H9 (cell line): ENCODE measurements at regions not wholly inside any gene's neighbourhood (a gene's known extent, or its start where the extent isn't known, plus 50 kb on each side); places are given as distances from the start of the nearest gene placed in this dataset.

Source experiments
- DNase-seq: peaks from one replicate; pipeline ENCODE4 v3.0.0-alpha.2; 2017
- H2AFZ ChIP-seq: one replicate; pipeline ENCODE4 v1.6.1; 2013; ENCODE audit warnings: mild to moderate bottlenecking, low read length, control low read depth, moderate library complexity
- H2AK5ac ChIP-seq: 2 replicates; pipeline ENCODE4 v1.6.1; 2013; ENCODE audit warnings: low read length, control low read depth, mixed read lengths; ENCODE audit not compliant: insufficient read length
- H2BK120ac ChIP-seq: one replicate; pipeline ENCODE4 v1.6.1; 2013; ENCODE audit warnings: low read depth, mild to moderate bottlenecking, low read length, control low read depth, inconsistent platforms; ENCODE audit not compliant: poor library complexity, severe bottlenecking
- H2BK12ac ChIP-seq: 2 replicates; pipeline ENCODE4 v1.6.1; 2013; ENCODE audit warnings: low read length, control low read depth, mixed read lengths, low read depth; ENCODE audit not compliant: insufficient read length
- H2BK15ac ChIP-seq: 2 replicates; pipeline ENCODE4 v1.6.1; 2013; ENCODE audit warnings: low read depth, low read length, control low read depth
- H2BK20ac ChIP-seq: one replicate; pipeline ENCODE4 v1.6.1; 2013; ENCODE audit warnings: low read depth, mild to moderate bottlenecking, low read length, control low read depth, inconsistent platforms; ENCODE audit not compliant: poor library complexity, severe bottlenecking
- H2BK5ac ChIP-seq: 2 replicates; pipeline ENCODE4 v1.6.1; 2013; ENCODE audit warnings: low read length, control low read depth, mixed read lengths; ENCODE audit not compliant: insufficient read length
- H3K14ac ChIP-seq: 2 replicates; pipeline ENCODE4 v1.6.1; 2013; ENCODE audit warnings: low read length, control low read depth; ENCODE audit not compliant: insufficient read depth
- H3K18ac ChIP-seq: 2 replicates; pipeline ENCODE4 v1.6.1; 2013; ENCODE audit warnings: low read depth, mild to moderate bottlenecking, mixed read lengths, low read length, control low read depth; ENCODE audit not compliant: insufficient read length
- H3K23ac ChIP-seq: 2 replicates; pipeline ENCODE4 v1.6.1; 2013; ENCODE audit warnings: low read length, control low read depth, mixed read lengths, low read depth; ENCODE audit not compliant: insufficient read length
- H3K23me2 ChIP-seq: 2 replicates; pipeline ENCODE4 v1.6.1; 2013; ENCODE audit warnings: low read depth, mild to moderate bottlenecking, mixed read lengths, low read length, control low read depth; ENCODE audit not compliant: insufficient read length, poor library complexity, severe bottlenecking
- H3K27ac ChIP-seq: 2 replicates; pipeline ENCODE4 v1.5.1; 2013; ENCODE audit warnings: low read length, control low read depth, mixed read lengths, low read depth; ENCODE audit not compliant: insufficient read length
- H3K27me3 ChIP-seq: 2 replicates; pipeline ENCODE4 v1.6.1; 2013; ENCODE audit warnings: low read length, control low read depth, inconsistent platforms; ENCODE audit not compliant: insufficient read depth
- H3K4ac ChIP-seq: 2 replicates; pipeline ENCODE4 v1.6.1; 2013; ENCODE audit warnings: low read depth, mild to moderate bottlenecking, control low read depth, inconsistent platforms, low read length, moderate library complexity
- H3K4me1 ChIP-seq: 2 replicates; pipeline ENCODE4 v1.6.1; 2013; ENCODE audit warnings: low read length, control low read depth, inconsistent platforms; ENCODE audit not compliant: insufficient read depth
- H3K4me2 ChIP-seq: 2 replicates; pipeline ENCODE4 v1.6.1; 2013; ENCODE audit warnings: low read length, control low read depth, mixed read lengths; ENCODE audit not compliant: insufficient read length, insufficient read depth
- H3K56ac ChIP-seq: 2 replicates; pipeline ENCODE4 v1.6.1; 2013; ENCODE audit warnings: low read depth, mild to moderate bottlenecking, mixed read lengths, low read length, control low read depth; ENCODE audit not compliant: insufficient read length
- H3K79me1 ChIP-seq: 2 replicates; pipeline ENCODE4 v1.6.1; 2013; ENCODE audit warnings: low read depth, mild to moderate bottlenecking, moderate library complexity, low read length, control low read depth, inconsistent platforms; ENCODE audit not compliant: insufficient read depth, poor library complexity, severe bottlenecking
- H3K79me2 ChIP-seq: 2 replicates; pipeline ENCODE4 v1.6.1; 2013; ENCODE audit warnings: low read length, control low read depth, inconsistent platforms; ENCODE audit not compliant: insufficient read depth
- H3K9ac ChIP-seq: 2 replicates; pipeline ENCODE4 v1.6.1; 2013; ENCODE audit warnings: low read length, control low read depth, mixed read lengths; ENCODE audit not compliant: insufficient read length; ENCODE audit errors: extremely low read depth
- H3K9me3 ChIP-seq: one replicate; pipeline ENCODE4 v1.6.1; 2013; ENCODE audit warnings: low read depth, low read length, inconsistent platforms; ENCODE audit not compliant: control insufficient read depth
- H3T11ph ChIP-seq: one replicate; pipeline ENCODE4 v1.6.1; 2013; ENCODE audit warnings: mild to moderate bottlenecking, low read length, control low read depth, inconsistent platforms
- H4K20me1 ChIP-seq: one replicate; pipeline ENCODE4 v1.6.1; 2013; ENCODE audit not compliant: control insufficient read depth, insufficient read length, insufficient read depth
- H4K5ac ChIP-seq: 2 replicates; pipeline ENCODE4 v1.6.1; 2013; ENCODE audit warnings: low read depth, mild to moderate bottlenecking, mixed read lengths, low read length, control low read depth; ENCODE audit not compliant: insufficient read length
- H4K8ac ChIP-seq: replicated peaks from 2 replicates; pipeline ENCODE4 v1.6.1; 2013; ENCODE audit warnings: low read length, control low read depth, mixed read lengths, low read depth; ENCODE audit not compliant: insufficient read length
- H4K91ac ChIP-seq: 2 replicates; pipeline ENCODE4 v1.6.1; 2013; ENCODE audit warnings: low read depth, mild to moderate bottlenecking, moderate library complexity, mixed read lengths, low read length, control low read depth; ENCODE audit not compliant: insufficient read length
- H3K27ac Mint-ChIP-seq, 3 experiments: 2 replicates in 2 of 3; 3 replicates in 1 of 3; pipeline ENCODE4 v1.8.0; 2020 to 2021; ENCODE audit warnings: mixed read lengths in 3 of 3, mild to moderate bottlenecking in 1 of 3, moderate library complexity in 1 of 3
- H3K27me3 Mint-ChIP-seq: 2 replicates; pipeline ENCODE4 v1.8.0; 2021; ENCODE audit warnings: low read depth, mild to moderate bottlenecking, moderate library complexity, mixed read lengths
- H3K36me3 Mint-ChIP-seq, 3 experiments: 2 replicates in 2 of 3; 3 replicates in 1 of 3; pipeline ENCODE4 v1.8.0; 2020 to 2021; ENCODE audit warnings: low read depth in 3 of 3, mixed read lengths in 3 of 3; ENCODE audit not compliant: insufficient read depth in 1 of 3
- H3K4me1 Mint-ChIP-seq, 2 experiments: 2 replicates each; pipeline ENCODE4 v1.8.0; 2020; ENCODE audit warnings: mixed read lengths in 2 of 2
- H3K4me3 Mint-ChIP-seq, 2 experiments: 2 replicates in 1 of 2; 3 replicates in 1 of 2; pipeline ENCODE4 v1.8.0; 2020 to 2021; ENCODE audit warnings: mild to moderate bottlenecking in 2 of 2, mixed read lengths in 2 of 2, moderate library complexity in 1 of 2
- H3K9me3 Mint-ChIP-seq, 2 experiments: 2 replicates in 1 of 2; 3 replicates in 1 of 2; pipeline ENCODE4 v1.8.0; 2020; ENCODE audit warnings: mild to moderate bottlenecking in 2 of 2, mixed read lengths in 2 of 2, moderate library complexity in 1 of 2
- WGBS: extraction: QIAGEN DNeasy Blood & Tissue Kit; methylation state at CpG from one replicate; pipeline ENCODE4 v1.1.7; 2013; ENCODE audit warnings: missing lambda C conversion rate, low lambda C conversion rate, mixed read lengths; ENCODE audit not compliant: insufficient read length; ENCODE audit errors: extremely low coverage; 5-methylcytosine and 5-hydroxymethylcytosine counted together
- TF ChIP-seq, protein P1 (sequence below): fragments of 200-600 bp; sonication (generic); conservative IDR thresholded peaks from 3 replicates; pipeline ENCODE4 v1.8.0; 2021; ENCODE audit warnings: antibody characterized with exemption, mild to moderate bottlenecking

DNA sequence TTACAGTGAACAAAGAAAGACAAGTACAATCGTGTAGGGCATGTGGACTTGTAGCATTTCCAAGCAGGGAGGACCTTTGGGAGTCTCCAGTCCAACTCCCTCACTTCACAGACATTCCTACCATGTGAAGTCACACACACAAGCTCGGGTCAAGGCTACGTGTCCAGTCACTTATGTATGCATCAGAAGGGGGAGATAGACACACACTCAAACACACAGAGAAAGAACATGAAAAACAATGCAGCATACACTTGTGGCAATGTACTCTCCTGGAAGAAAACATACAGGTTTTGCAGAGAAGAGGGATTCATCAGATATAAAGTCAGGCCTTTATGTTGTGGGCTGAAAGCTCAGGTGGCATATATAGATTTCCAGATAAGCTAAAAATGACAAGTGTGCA lies 136.1 kb upstream of the MID1 start:
- Mint-ChIP-seq H3K27me3 (no peaks in the 10 kb centered on the region; the same call in 1 of the 2 replicates), H3K27ac (peak overlapping the region in 1 of 3 experiments; percentile 81; a peak in 3 of 7 replicates), H3K4me3 (no peak overlapping the region), H3K4me1 (peaks cover 59% of the 10 kb centered on the region in 2 experiments), H3K36me3 (no peaks in the 10 kb centered on the region; a peak in 1 of 7 replicates), H3K9me3 (peaks cover 24 to 61% of the 10 kb centered on the region in 2 experiments)
- Histone ChIP-seq H4K20me1 (no peaks in the 10 kb centered on the region), H3K9ac (no peak overlapping the region), H3K79me2 (no peaks in the 10 kb centered on the region; the same call in none of the 2 replicates), H4K91ac (no peak overlapping the region), H2BK15ac (no peak overlapping the region), H3K27me3 (no peaks in the 10 kb centered on the region), H4K5ac (no peak overlapping the region), H3K56ac (no peak overlapping the region), H3T11ph (no peak overlapping the region), H2BK12ac (no peak overlapping the region), H3K23ac (no peak overlapping the region), H2BK5ac (no peak overlapping the region), H2BK20ac (no peak overlapping the region), H3K4me2 (no peak overlapping the region), H2AFZ (no peak overlapping the region), H3K4me1 (peaks cover 17% of the 10 kb centered on the region), H3K23me2 (no peaks in the 10 kb centered on the region), H3K18ac (no peak overlapping the region), H3K14ac (no peak overlapping the region), H2BK120ac (no peak overlapping the region), H3K27ac (no peak overlapping the region), H3K9me3 (peaks cover 6% of the 10 kb centered on the region), H3K79me1 (no peaks in the 10 kb centered on the region), H4K8ac (no peak overlapping the region), H2AK5ac (no peak overlapping the region), H3K4ac (no peak overlapping the region)
- no peak for DNase-seq
- no CpG with 5 or more reads among the region's 3 CpGs for WGBS
- TF ChIP-seq, protein P1, sequence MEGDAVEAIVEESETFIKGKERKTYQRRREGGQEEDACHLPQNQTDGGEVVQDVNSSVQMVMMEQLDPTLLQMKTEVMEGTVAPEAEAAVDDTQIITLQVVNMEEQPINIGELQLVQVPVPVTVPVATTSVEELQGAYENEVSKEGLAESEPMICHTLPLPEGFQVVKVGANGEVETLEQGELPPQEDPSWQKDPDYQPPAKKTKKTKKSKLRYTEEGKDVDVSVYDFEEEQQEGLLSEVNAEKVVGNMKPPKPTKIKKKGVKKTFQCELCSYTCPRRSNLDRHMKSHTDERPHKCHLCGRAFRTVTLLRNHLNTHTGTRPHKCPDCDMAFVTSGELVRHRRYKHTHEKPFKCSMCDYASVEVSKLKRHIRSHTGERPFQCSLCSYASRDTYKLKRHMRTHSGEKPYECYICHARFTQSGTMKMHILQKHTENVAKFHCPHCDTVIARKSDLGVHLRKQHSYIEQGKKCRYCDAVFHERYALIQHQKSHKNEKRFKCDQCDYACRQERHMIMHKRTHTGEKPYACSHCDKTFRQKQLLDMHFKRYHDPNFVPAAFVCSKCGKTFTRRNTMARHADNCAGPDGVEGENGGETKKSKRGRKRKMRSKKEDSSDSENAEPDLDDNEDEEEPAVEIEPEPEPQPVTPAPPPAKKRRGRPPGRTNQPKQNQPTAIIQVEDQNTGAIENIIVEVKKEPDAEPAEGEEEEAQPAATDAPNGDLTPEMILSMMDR: no peak
